CD14-positive monocyte (primary cell): ENCODE measurements at regions not wholly inside any gene's neighbourhood (a gene's known extent, or its start where the extent isn't known, plus 50 kb on each side); places are given as distances from the start of the nearest gene placed in this dataset.

Experiments used
- DNase-seq, 3 donors: peaks; one replicate each; pipeline ENCODE4 v3.0.0-alpha.2; 2011 to 2022
- H2AFZ ChIP-seq: 2 replicates; pipeline ENCODE4 v1.6.0; 2012; ENCODE audit warnings: mild to moderate bottlenecking, low read depth, low read length, inconsistent platforms; ENCODE audit not compliant: insufficient read depth, poor library complexity, severe bottlenecking
- H3K27ac ChIP-seq, 2 donors: 1 replicate in 1 of 2; 2 replicates in 1 of 2; pipeline ENCODE4 v1.5.1; 2012 to 2013; ENCODE audit warnings: low read length in 2 of 2, control low read depth in 1 of 2, inconsistent platforms in 1 of 2, low read depth in 1 of 2, mild to moderate bottlenecking in 1 of 2
- H3K27me3 ChIP-seq, 2 donors: one replicate each; pipeline versions ENCODE4 v1.6.0 to v1.6.1; 2011 to 2013; ENCODE audit warnings: low read length in 2 of 2; ENCODE audit not compliant: control insufficient read depth in 2 of 2, insufficient read depth in 2 of 2
- H3K36me3 ChIP-seq, 2 donors: replicated peaks in 1 of 2; 1 replicate in 1 of 2; 2 replicates in 1 of 2; pipeline versions ENCODE4 v1.5.1 to v1.6.1; 2012 to 2013; ENCODE audit warnings: low read length in 2 of 2, control low read depth in 1 of 2, inconsistent platforms in 1 of 2, mild to moderate bottlenecking in 1 of 2; ENCODE audit not compliant: insufficient read depth in 2 of 2, control insufficient read depth in 1 of 2
- H3K4me1 ChIP-seq, 2 donors: 1 replicate in 1 of 2; 2 replicates in 1 of 2; pipeline versions ENCODE4 v1.5.1 to v1.6.1; 2012 to 2013; ENCODE audit warnings: low read length in 2 of 2, control low read depth in 1 of 2, inconsistent platforms in 1 of 2, mild to moderate bottlenecking in 1 of 2, moderate library complexity in 1 of 2; ENCODE audit not compliant: insufficient read depth in 2 of 2, control insufficient read depth in 1 of 2
- H3K4me2 ChIP-seq: replicated peaks from 2 replicates; pipeline ENCODE3; 2012; ENCODE audit warnings: low read length, moderate library complexity, mild to moderate bottlenecking; ENCODE audit not compliant: poor library complexity, severe bottlenecking; ENCODE audit errors: extremely low read depth
- H3K4me3 ChIP-seq, 3 experiments: fragments of 200-600 bp in 1 of 3; sonication (generic) in 1 of 3; replicated peaks in 1 of 3; 1 replicate in 2 of 3; 2 replicates in 1 of 3; pipeline ENCODE4 v1.5.1; 2011 to 2013; ENCODE audit warnings: low read length in 3 of 3, mild to moderate bottlenecking in 3 of 3, control low read depth in 2 of 3, low read depth in 2 of 3, inconsistent platforms in 1 of 3, moderate library complexity in 1 of 3
- H3K79me2 ChIP-seq: 2 replicates; pipeline ENCODE4 v1.6.0; 2012; ENCODE audit warnings: mild to moderate bottlenecking, control low read depth, inconsistent platforms, low read length, moderate library complexity; ENCODE audit not compliant: insufficient read depth
- H3K9ac ChIP-seq: 2 replicates; pipeline ENCODE4 v1.6.0; 2017; ENCODE audit warnings: low read length, mild to moderate bottlenecking; ENCODE audit not compliant: insufficient read depth, poor library complexity, severe bottlenecking
- H3K9me3 ChIP-seq, 2 donors: replicated peaks in 1 of 2; 1 replicate in 1 of 2; 2 replicates in 1 of 2; pipeline versions ENCODE4 v1.5.1 to v1.6.1; 2012 to 2013; ENCODE audit warnings: low read length in 2 of 2, control low read depth in 1 of 2; ENCODE audit not compliant: control insufficient read depth in 1 of 2, insufficient read depth in 1 of 2
- H4K20me1 ChIP-seq: 2 replicates; pipeline ENCODE4 v1.6.0; 2012; ENCODE audit warnings: mild to moderate bottlenecking, low read length, control low read depth, moderate library complexity; ENCODE audit not compliant: insufficient read depth
- H3K27ac Mint-ChIP-seq, 7 donors: one replicate each; pipeline ENCODE4 v1.8.0; 2020; ENCODE audit warnings: mild to moderate bottlenecking in 7 of 7, mixed read lengths in 7 of 7, moderate library complexity in 6 of 7, inconsistent platforms in 2 of 7
- H3K27me3 Mint-ChIP-seq, 3 donors: one replicate each; pipeline ENCODE4 v1.8.0; 2021 to 2022; ENCODE audit warnings: low read depth in 3 of 3, mild to moderate bottlenecking in 3 of 3, mixed read lengths in 3 of 3, moderate library complexity in 3 of 3, inconsistent platforms in 1 of 3
- H3K36me3 Mint-ChIP-seq, 2 donors: one replicate each; pipeline ENCODE4 v1.8.0; 2020; ENCODE audit warnings: mixed read lengths in 2 of 2, inconsistent platforms in 1 of 2, mild to moderate bottlenecking in 1 of 2
- H3K4me1 Mint-ChIP-seq: one replicate; pipeline ENCODE4 v1.8.0; 2020; ENCODE audit warnings: mild to moderate bottlenecking, mixed read lengths
- H3K4me3 Mint-ChIP-seq, 2 donors: one replicate each; pipeline ENCODE4 v1.8.0; 2020; ENCODE audit warnings: mild to moderate bottlenecking in 2 of 2, mixed read lengths in 2 of 2, moderate library complexity in 1 of 2
- H3K9me3 Mint-ChIP-seq, 7 donors: one replicate each; pipeline ENCODE4 v1.8.0; 2020 to 2022; ENCODE audit warnings: mixed read lengths in 7 of 7, mild to moderate bottlenecking in 6 of 7, moderate library complexity in 6 of 7, inconsistent platforms in 2 of 7
- WGBS: methylation state at CpG from one replicate; pipeline ENCODE4 v1.1.5; 2013; ENCODE audit warnings: missing lambda C conversion rate; ENCODE audit not compliant: insufficient coverage; 5-methylcytosine and 5-hydroxymethylcytosine counted together
- intact Hi-C, 2 donors: fragments of 100-400 bp; cut with micrococcal nuclease; formaldehyde crosslinking; loops; one replicate each; pipeline versions ENCODE4 v1.15.0 to v1.15.1; 2023
- TF ChIP-seq, protein P1 (sequence below): fragments of 200-600 bp; IDR thresholded peaks from one replicate; pipeline ENCODE4 v1.8.0; 2022; ENCODE audit warnings: antibody characterized with exemption, mild to moderate bottlenecking

DNA sequence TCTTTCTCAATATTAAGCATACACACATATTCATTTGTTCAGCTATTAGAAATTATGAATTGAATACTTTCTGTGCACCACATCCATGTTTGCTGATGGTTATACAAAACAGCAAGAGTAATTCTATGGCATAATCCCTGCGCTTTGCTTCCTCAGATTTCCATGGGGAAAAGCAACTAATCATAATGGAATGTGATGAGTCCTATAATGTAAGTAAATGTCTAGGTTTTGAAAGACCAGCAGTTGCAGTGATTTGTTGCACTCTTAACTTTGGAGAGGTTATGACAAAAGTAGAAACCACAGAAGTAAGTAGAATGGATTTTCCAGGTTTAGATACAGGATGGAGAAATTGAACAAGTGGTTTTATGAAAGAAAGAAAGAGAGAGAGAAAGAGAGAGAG lies 652.1 kb downstream of the CBLN4 start:
- DNase-seq, result no peak
- peaks cover 4 to 10% of the 10 kb centered on the region in 2 donors for H3K9me3 ChIP-seq
- Mint-ChIP-seq H3K9me3 (peaks cover 0 to 24% (median 12%) of the 10 kb centered on the region in 7 donors), H3K36me3 (no peaks in the 10 kb centered on the region), H3K27me3 (no peaks in the 10 kb centered on the region), H3K4me1 (no peaks in the 10 kb centered on the region), H3K4me3 (no peak overlapping the region), H3K27ac (no peak overlapping the region)
- H3K4me2 ChIP-seq, result no peak overlapping the region
- no peaks in the 10 kb centered on the region for H4K20me1 ChIP-seq
- H2AFZ ChIP-seq, result no peak overlapping the region
- H3K79me2 ChIP-seq, result no peaks in the 10 kb centered on the region
- no peak overlapping the region for H3K27ac ChIP-seq
- no peaks in the 10 kb centered on the region for H3K27me3 ChIP-seq
- no peaks in the 10 kb centered on the region for H3K36me3 ChIP-seq
- no peaks in the 10 kb centered on the region for H3K4me1 ChIP-seq
- no peak overlapping the region for H3K4me3 ChIP-seq
- H3K9ac ChIP-seq, result no peak overlapping the region
- WGBS, result 86% methylated on average over 1 of the region's 1 CpG
- TF ChIP-seq, protein P1, sequence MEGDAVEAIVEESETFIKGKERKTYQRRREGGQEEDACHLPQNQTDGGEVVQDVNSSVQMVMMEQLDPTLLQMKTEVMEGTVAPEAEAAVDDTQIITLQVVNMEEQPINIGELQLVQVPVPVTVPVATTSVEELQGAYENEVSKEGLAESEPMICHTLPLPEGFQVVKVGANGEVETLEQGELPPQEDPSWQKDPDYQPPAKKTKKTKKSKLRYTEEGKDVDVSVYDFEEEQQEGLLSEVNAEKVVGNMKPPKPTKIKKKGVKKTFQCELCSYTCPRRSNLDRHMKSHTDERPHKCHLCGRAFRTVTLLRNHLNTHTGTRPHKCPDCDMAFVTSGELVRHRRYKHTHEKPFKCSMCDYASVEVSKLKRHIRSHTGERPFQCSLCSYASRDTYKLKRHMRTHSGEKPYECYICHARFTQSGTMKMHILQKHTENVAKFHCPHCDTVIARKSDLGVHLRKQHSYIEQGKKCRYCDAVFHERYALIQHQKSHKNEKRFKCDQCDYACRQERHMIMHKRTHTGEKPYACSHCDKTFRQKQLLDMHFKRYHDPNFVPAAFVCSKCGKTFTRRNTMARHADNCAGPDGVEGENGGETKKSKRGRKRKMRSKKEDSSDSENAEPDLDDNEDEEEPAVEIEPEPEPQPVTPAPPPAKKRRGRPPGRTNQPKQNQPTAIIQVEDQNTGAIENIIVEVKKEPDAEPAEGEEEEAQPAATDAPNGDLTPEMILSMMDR, result no peak
- intact Hi-C loops, result no loop called here

DNA sequence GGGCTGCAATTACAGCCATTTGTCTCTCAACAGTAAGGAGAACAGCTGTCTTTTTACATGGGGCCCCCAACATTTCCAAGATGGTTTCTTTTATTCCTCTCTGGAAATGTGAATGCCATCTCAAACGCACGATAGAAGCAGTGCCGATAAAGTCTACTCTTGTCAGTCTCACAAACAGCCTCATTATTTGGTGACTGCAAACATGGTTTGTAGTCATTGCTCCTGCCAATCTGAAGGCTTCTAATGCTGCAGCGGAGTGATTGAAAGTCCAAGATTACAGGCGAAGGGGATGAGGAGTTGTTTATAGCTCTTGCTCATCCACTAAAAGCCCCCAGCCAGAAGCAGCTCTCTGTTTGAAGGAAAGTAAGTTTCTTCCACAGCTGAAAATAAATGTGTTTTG lies 657.1 kb downstream of the CBLN4 start:
- intact Hi-C loops, result no loop called here
- no peaks in the 10 kb centered on the region for H3K79me2 ChIP-seq
- H3K4me1 ChIP-seq, result no peaks in the 10 kb centered on the region
- H3K9ac ChIP-seq, result no peak overlapping the region
- no peak overlapping the region for H3K4me3 ChIP-seq
- Mint-ChIP-seq H3K4me1 (no peaks in the 10 kb centered on the region), H3K9me3 (peaks cover 2 to 14% (median 9%) of the 10 kb centered on the region in 7 donors), H3K27ac (no peak overlapping the region), H3K27me3 (no peaks in the 10 kb centered on the region), H3K4me3 (no peak overlapping the region), H3K36me3 (no peaks in the 10 kb centered on the region)
- H3K9me3 ChIP-seq, result peaks cover 7 to 10% of the 10 kb centered on the region in 2 donors
- 75% methylated on average over 4 of the region's 5 CpGs for WGBS
- H4K20me1 ChIP-seq, result no peaks in the 10 kb centered on the region
- no peak overlapping the region for H2AFZ ChIP-seq
- DNase-seq, result no peak
- H3K27ac ChIP-seq, result no peak overlapping the region
- no peaks in the 10 kb centered on the region for H3K36me3 ChIP-seq
- no peaks in the 10 kb centered on the region for H3K27me3 ChIP-seq
- TF ChIP-seq, protein P1, result no peak
- H3K4me2 ChIP-seq, result no peak overlapping the region
